ENCODE measurements at regions not wholly inside any gene's neighbourhood (a gene's known extent, or its start where the extent isn't known, plus 50 kb on each side); places are given as distances from the start of the nearest gene placed in this dataset.

DNA sequence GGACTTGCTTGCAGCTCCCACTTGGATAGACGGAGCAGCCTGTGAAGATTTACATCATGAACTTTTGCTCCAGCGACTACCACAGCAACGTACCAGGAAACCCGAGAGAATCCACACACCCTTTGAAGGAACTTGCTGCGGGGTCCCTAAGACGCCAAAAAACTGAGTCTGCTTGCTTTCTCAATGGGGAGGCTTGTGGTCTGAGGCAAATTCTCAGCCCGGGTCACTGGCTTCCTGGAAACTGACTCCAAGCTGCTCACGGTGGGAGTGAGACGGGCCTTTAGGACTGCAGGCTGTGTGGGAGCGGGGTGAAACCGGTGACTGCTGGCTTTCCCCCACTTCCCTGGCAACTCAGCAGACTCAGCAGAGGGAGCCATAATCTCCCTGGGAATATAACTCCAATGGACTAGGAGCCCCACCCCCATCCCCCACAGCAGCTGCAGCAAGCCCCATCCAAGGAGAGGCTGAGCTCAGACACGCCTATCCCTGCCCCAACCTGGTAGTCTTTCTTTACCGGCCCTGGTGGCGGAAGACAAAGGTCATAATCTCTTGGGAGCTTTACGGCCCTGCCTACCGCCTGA, 466.0 kb downstream of the CAAP1 start:
- no TSS peak for BruUV-seq (replicated peaks)
- Mint-ChIP-seq H3K9me3 (ENCODE audit: unreplicated experiment) (peaks cover 10% of the 10 kb centered on the region), H3K4me1 (ENCODE audit: insufficient read depth, unreplicated experiment) (no peaks in the 10 kb centered on the region), H3K27me3 (ENCODE audit: insufficient read depth, unreplicated experiment) (peaks cover 10% of the 10 kb centered on the region), H3K36me3 (ENCODE audit: insufficient read depth, unreplicated experiment) (no peaks in the 10 kb centered on the region), H3K4me3 (ENCODE audit: unreplicated experiment) (no peak overlapping the region), H3K27ac (ENCODE audit: low read depth, unreplicated experiment) (no peak overlapping the region)
- intact Hi-C loops (cut with micrococcal nuclease): no loop called here
- ChIA-PET POLR2A (no interaction called here), CTCF (no interaction called here)
- DNase-seq (ENCODE audit: unreplicated experiment): no peak
- TF ChIP-seq, protein P1, sequence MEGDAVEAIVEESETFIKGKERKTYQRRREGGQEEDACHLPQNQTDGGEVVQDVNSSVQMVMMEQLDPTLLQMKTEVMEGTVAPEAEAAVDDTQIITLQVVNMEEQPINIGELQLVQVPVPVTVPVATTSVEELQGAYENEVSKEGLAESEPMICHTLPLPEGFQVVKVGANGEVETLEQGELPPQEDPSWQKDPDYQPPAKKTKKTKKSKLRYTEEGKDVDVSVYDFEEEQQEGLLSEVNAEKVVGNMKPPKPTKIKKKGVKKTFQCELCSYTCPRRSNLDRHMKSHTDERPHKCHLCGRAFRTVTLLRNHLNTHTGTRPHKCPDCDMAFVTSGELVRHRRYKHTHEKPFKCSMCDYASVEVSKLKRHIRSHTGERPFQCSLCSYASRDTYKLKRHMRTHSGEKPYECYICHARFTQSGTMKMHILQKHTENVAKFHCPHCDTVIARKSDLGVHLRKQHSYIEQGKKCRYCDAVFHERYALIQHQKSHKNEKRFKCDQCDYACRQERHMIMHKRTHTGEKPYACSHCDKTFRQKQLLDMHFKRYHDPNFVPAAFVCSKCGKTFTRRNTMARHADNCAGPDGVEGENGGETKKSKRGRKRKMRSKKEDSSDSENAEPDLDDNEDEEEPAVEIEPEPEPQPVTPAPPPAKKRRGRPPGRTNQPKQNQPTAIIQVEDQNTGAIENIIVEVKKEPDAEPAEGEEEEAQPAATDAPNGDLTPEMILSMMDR (IDR thresholded peaks at IDR 0.05; ENCODE audit: unreplicated experiment): no peak

DNA sequence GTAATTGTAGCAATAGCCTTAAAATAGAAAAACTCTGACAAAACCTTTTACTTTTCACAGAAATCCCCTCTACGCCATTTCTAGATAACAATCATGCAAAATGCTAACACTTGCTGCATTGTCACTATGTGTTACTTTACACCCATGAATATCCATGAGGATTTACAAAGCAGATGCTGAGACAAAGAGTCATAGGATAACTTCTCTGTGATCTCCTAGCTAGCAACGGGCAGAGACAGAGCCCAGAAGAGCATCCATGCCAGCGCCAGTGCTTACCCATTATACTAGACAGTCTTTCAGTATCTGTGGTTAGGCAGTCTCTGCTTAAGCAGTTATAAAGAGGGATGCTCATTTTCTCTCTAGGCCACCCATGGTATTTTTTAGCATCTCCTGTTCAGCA, 474.1 kb downstream of the CAAP1 start:
- Mint-ChIP-seq H3K27ac (ENCODE audit: low read depth, unreplicated experiment) (no peak overlapping the region), H3K27me3 (ENCODE audit: insufficient read depth, unreplicated experiment) (no peaks in the 10 kb centered on the region), H3K4me1 (ENCODE audit: insufficient read depth, unreplicated experiment) (no peaks in the 10 kb centered on the region), H3K4me3 (ENCODE audit: unreplicated experiment) (no peak overlapping the region), H3K9me3 (ENCODE audit: unreplicated experiment) (no peaks in the 10 kb centered on the region), H3K36me3 (ENCODE audit: insufficient read depth, unreplicated experiment) (no peaks in the 10 kb centered on the region)
- DNase-seq (ENCODE audit: unreplicated experiment): no peak
- TF ChIP-seq, protein P1 (IDR thresholded peaks at IDR 0.05; ENCODE audit: unreplicated experiment): no peak
- ChIA-PET POLR2A (no interaction called here), CTCF (interaction anchor here (0.5 kb wide), 1 partner anchor 537 kb away, joined by 3 read pairs; no protein-coding TSS in a partner anchor)
- no TSS peak for BruUV-seq (replicated peaks)
- intact Hi-C loops (cut with micrococcal nuclease): no loop called here

DNA sequence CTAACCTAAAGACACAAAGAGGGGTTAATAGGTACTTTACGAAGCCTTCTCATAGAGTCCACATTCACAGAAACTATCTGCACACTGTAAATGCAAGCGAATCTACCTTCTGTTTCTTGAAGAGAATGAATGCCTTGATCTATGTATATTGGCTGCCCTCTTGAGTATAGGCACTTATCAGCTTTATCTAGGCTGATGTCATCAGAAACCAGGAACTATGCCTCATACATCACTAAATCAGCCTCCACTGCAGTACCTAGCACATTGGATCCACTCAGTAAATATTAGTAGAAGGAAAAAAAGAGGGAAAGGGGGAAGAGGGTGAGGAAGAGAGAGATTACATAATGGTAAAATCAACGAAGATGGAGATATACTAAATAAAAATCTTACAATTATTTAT, 477.1 kb downstream of the CAAP1 start:
- H3K27ac Mint-ChIP-seq (ENCODE audit: low read depth, unreplicated experiment): no peak overlapping the region
- H3K9me3 Mint-ChIP-seq (ENCODE audit: unreplicated experiment): peaks cover 2% of the 10 kb centered on the region
- TF ChIP-seq, protein P1 (IDR thresholded peaks at IDR 0.05; ENCODE audit: unreplicated experiment): no peak
- BruUV-seq (replicated peaks): no TSS peak
- H3K4me1 Mint-ChIP-seq (ENCODE audit: insufficient read depth, unreplicated experiment): no peaks in the 10 kb centered on the region
- DNase-seq (ENCODE audit: unreplicated experiment): no peak
- intact Hi-C loops (cut with micrococcal nuclease): no loop called here
- no peaks in the 10 kb centered on the region for H3K36me3 Mint-ChIP-seq (ENCODE audit: insufficient read depth, unreplicated experiment)
- ChIA-PET CTCF (interaction anchor here (0.6 kb wide), 1 partner anchor 1350 kb away, joined by 4 read pairs; no protein-coding TSS in a partner anchor), POLR2A (no interaction called here)
- no peaks in the 10 kb centered on the region for H3K27me3 Mint-ChIP-seq (ENCODE audit: insufficient read depth, unreplicated experiment)
- no peak overlapping the region for H3K4me3 Mint-ChIP-seq (ENCODE audit: unreplicated experiment)

DNA sequence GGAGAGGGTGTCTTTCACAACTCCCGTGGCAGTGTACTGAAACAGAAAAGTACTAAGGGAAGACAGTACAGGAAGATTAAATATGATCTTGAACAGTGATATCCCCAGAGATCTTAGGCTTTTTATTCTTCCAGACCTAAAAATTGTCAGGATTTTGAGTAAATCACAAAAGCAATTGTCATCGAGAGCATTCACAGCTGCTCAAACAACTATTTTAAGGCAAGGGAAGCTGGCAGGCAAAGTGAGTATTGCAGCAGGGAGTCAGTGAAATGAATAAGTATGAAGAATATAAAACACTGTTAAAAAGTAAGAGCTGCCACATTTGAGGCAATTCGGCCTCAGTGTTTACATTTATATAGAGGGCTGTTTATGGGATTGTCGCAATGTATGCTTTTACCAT, 479.0 kb downstream of the CAAP1 start:
- Mint-ChIP-seq H3K27me3 (ENCODE audit: insufficient read depth, unreplicated experiment) (no peaks in the 10 kb centered on the region), H3K4me3 (ENCODE audit: unreplicated experiment) (no peak overlapping the region), H3K9me3 (ENCODE audit: unreplicated experiment) (peaks cover 8% of the 10 kb centered on the region), H3K27ac (ENCODE audit: low read depth, unreplicated experiment) (no peak overlapping the region), H3K36me3 (ENCODE audit: insufficient read depth, unreplicated experiment) (no peaks in the 10 kb centered on the region), H3K4me1 (ENCODE audit: insufficient read depth, unreplicated experiment) (no peaks in the 10 kb centered on the region)
- TF ChIP-seq, protein P1 (IDR thresholded peaks at IDR 0.05; ENCODE audit: unreplicated experiment): no peak
- no peak for DNase-seq (ENCODE audit: unreplicated experiment)
- intact Hi-C loops (cut with micrococcal nuclease): no loop called here
- ChIA-PET CTCF (no interaction called here), POLR2A (no interaction called here)
- no TSS peak for BruUV-seq (replicated peaks)

Data from MCF 10A (cell line).